ENCODE measurements at regions not wholly inside any gene's neighbourhood (a gene's known extent, or its start where the extent isn't known, plus 50 kb on each side); places are given as distances from the start of the nearest gene placed in this dataset.

DNA sequence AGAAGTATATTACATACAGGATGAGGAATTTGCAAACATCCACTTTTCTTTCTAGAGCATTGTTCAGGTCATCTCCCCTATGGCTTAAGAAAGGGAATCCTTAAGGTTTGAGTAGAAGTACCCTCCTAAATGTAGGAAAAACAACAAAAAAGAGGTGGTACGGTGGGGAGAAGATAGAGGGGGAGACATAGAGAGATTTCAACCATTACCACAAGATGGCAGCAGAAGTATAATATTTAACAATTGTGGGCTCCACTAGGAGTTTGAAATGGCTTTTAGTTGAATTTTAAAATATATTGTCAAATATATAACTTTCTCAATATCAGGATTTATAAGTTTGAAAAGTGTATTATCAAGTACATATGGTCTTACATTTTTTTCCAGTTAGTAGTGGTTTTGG lies 72.7 kb upstream of the PRKG1 start:
- Mint-ChIP-seq H3K9me3 (no peaks in the 10 kb centered on the region), H3K27ac (no peak overlapping the region), H3K4me1 (peaks cover 11% of the 10 kb centered on the region), H3K27me3 (ENCODE audit: insufficient read depth, low read depth, poor library complexity) (peaks cover 2% of the 10 kb centered on the region), H3K4me3 (no peak overlapping the region), H3K36me3 (ENCODE audit: low read depth) (no peaks in the 10 kb centered on the region)
- Histone ChIP-seq H3F3A (replicated peaks; ENCODE audit: low read depth) (no peaks in the 10 kb centered on the region), H3K27ac (ENCODE audit: low read depth) (no peak overlapping the region), H3K4me2 (no peak overlapping the region), H3K4me3 (no peak overlapping the region), H2AFZ (no peak overlapping the region), H4K20me1 (replicated peaks; ENCODE audit: insufficient read depth) (no peaks in the 10 kb centered on the region), H3K79me2 (replicated peaks; ENCODE audit: insufficient read depth) (no peaks in the 10 kb centered on the region), H3K36me3 (ENCODE audit: insufficient read depth) (no peaks in the 10 kb centered on the region), H3K27me3 (ENCODE audit: insufficient read depth) (no peaks in the 10 kb centered on the region), H3K9me2 (ENCODE audit: insufficient read depth) (no peaks in the 10 kb centered on the region), H3K4me1 (ENCODE audit: insufficient read depth) (peaks cover 7% of the 10 kb centered on the region)
- peak; percentile 69 for DNase-seq (ENCODE audit: low spot score)
- no peak for TF ChIP-seq NANOG (IDR thresholded peaks at IDR 0.05; ENCODE audit: borderline replicate concordance)
- TF ChIP-seq, protein P1, sequence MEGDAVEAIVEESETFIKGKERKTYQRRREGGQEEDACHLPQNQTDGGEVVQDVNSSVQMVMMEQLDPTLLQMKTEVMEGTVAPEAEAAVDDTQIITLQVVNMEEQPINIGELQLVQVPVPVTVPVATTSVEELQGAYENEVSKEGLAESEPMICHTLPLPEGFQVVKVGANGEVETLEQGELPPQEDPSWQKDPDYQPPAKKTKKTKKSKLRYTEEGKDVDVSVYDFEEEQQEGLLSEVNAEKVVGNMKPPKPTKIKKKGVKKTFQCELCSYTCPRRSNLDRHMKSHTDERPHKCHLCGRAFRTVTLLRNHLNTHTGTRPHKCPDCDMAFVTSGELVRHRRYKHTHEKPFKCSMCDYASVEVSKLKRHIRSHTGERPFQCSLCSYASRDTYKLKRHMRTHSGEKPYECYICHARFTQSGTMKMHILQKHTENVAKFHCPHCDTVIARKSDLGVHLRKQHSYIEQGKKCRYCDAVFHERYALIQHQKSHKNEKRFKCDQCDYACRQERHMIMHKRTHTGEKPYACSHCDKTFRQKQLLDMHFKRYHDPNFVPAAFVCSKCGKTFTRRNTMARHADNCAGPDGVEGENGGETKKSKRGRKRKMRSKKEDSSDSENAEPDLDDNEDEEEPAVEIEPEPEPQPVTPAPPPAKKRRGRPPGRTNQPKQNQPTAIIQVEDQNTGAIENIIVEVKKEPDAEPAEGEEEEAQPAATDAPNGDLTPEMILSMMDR (conservative IDR thresholded peaks at IDR 0.05; ENCODE audit: low read depth in 2 of 2), result peak; percentile 63 to 83
- ATAC-seq, result peak; percentile 80

DNA sequence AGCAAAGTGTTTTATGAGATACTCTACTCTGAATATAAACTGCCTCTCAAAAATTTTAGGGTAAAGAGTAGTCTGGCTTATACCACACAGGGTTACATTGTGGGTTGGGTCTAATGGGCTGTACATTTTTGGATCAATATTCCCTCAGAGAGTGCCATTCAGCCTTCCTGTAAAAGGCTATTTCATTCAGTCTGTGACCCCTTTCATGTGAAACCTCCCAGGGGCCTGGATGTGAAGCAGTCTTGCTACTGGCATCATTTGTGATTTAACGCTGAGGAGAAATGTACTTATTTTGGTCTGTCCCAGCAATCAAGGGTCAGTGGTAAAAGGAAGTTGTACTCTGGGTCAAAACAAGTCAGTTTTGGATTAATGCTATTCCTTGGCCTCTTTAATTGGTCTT lies 71.8 kb upstream of the PRKG1 start:
- Histone ChIP-seq H3K4me1 (ENCODE audit: insufficient read depth) (peaks cover 9% of the 10 kb centered on the region), H3K9me2 (ENCODE audit: insufficient read depth) (peaks cover 4% of the 10 kb centered on the region; the same call in 1 of the 2 replicates), H3K4me3 (no peak overlapping the region), H3K27me3 (ENCODE audit: insufficient read depth) (no peaks in the 10 kb centered on the region), H3K27ac (ENCODE audit: low read depth) (no peak overlapping the region), H3K4me2 (no peak overlapping the region), H3F3A (replicated peaks; ENCODE audit: low read depth) (no peaks in the 10 kb centered on the region), H2AFZ (no peak overlapping the region), H3K36me3 (ENCODE audit: insufficient read depth) (no peaks in the 10 kb centered on the region), H3K79me2 (replicated peaks; ENCODE audit: insufficient read depth) (no peaks in the 10 kb centered on the region), H4K20me1 (replicated peaks; ENCODE audit: insufficient read depth) (no peaks in the 10 kb centered on the region)
- Mint-ChIP-seq H3K4me3 (no peak overlapping the region), H3K27me3 (ENCODE audit: insufficient read depth, low read depth, poor library complexity) (peaks cover 2% of the 10 kb centered on the region), H3K4me1 (peaks cover 16% of the 10 kb centered on the region), H3K27ac (no peak overlapping the region), H3K9me3 (no peaks in the 10 kb centered on the region), H3K36me3 (ENCODE audit: low read depth) (no peaks in the 10 kb centered on the region)
- ATAC-seq, result no peak
- DNase-seq (ENCODE audit: low spot score), result no peak
- TF ChIP-seq, protein P2, sequence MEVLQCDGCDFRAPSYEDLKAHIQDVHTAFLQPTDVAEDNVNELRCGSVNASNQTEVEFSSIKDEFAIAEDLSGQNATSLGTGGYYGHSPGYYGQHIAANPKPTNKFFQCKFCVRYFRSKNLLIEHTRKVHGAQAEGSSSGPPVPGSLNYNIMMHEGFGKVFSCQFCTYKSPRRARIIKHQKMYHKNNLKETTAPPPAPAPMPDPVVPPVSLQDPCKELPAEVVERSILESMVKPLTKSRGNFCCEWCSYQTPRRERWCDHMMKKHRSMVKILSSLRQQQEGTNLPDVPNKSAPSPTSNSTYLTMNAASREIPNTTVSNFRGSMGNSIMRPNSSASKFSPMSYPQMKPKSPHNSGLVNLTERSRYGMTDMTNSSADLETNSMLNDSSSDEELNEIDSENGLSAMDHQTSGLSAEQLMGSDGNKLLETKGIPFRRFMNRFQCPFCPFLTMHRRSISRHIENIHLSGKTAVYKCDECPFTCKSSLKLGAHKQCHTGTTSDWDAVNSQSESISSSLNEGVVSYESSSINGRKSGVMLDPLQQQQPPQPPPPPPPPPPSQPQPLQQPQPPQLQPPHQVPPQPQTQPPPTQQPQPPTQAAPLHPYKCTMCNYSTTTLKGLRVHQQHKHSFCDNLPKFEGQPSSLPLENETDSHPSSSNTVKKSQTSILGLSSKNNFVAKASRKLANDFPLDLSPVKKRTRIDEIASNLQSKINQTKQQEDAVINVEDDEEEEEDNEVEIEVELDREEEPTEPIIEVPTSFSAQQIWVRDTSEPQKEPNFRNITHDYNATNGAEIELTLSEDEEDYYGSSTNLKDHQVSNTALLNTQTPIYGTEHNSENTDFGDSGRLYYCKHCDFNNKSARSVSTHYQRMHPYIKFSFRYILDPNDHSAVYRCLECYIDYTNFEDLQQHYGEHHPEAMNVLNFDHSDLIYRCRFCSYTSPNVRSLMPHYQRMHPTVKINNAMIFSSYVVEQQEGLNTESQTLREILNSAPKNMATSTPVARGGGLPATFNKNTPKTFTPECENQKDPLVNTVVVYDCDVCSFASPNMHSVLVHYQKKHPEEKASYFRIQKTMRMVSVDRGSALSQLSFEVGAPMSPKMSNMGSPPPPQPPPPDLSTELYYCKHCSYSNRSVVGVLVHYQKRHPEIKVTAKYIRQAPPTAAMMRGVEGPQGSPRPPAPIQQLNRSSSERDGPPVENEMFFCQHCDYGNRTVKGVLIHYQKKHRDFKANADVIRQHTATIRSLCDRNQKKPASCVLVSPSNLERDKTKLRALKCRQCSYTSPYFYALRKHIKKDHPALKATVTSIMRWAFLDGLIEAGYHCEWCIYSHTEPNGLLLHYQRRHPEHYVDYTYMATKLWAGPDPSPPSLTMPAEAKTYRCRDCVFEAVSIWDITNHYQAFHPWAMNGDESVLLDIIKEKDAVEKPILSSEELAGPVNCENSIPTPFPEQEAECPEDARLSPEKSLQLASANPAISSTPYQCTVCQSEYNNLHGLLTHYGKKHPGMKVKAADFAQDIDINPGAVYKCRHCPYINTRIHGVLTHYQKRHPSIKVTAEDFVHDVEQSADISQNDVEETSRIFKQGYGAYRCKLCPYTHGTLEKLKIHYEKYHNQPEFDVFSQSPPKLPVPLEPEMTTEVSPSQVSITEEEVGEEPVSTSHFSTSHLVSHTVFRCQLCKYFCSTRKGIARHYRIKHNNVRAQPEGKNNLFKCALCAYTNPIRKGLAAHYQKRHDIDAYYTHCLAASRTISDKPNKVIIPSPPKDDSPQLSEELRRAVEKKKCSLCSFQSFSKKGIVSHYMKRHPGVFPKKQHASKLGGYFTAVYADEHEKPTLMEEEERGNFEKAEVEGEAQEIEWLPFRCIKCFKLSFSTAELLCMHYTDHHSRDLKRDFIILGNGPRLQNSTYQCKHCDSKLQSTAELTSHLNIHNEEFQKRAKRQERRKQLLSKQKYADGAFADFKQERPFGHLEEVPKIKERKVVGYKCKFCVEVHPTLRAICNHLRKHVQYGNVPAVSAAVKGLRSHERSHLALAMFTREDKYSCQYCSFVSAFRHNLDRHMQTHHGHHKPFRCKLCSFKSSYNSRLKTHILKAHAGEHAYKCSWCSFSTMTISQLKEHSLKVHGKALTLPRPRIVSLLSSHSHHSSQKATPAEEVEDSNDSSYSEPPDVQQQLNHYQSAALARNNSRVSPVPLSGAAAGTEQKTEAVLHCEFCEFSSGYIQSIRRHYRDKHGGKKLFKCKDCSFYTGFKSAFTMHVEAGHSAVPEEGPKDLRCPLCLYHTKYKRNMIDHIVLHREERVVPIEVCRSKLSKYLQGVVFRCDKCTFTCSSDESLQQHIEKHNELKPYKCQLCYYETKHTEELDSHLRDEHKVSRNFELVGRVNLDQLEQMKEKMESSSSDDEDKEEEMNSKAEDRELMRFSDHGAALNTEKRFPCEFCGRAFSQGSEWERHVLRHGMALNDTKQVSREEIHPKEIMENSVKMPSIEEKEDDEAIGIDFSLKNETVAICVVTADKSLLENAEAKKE (CRISPR knock-in tag; IDR thresholded peaks at IDR 0.05), result no peak
- TF ChIP-seq EZH2phosphoT487 (IDR thresholded peaks at IDR 0.05; ENCODE audit: unreplicated experiment) (no peak), ZNF114 (CRISPR knock-in tag; IDR thresholded peaks at IDR 0.05) (no peak), POLR2AphosphoS5 (IDR thresholded peaks at IDR 0.05; ENCODE audit: low read depth) (no peak), EZH2 (IDR thresholded peaks at IDR 0.05; ENCODE audit: low read depth, unreplicated experiment) (no peak), STAT1 (IDR thresholded peaks at IDR 0.05; ENCODE audit: unreplicated experiment) (no peak), JUNB (IDR thresholded peaks at IDR 0.05; ENCODE audit: unreplicated experiment) (no peak), NANOG (IDR thresholded peaks at IDR 0.05; ENCODE audit: borderline replicate concordance) (no peak)
- TF ChIP-seq, protein P1 (conservative IDR thresholded peaks at IDR 0.05; ENCODE audit: low read depth in 2 of 2), result no peak
- TF ChIP-seq, protein P3, sequence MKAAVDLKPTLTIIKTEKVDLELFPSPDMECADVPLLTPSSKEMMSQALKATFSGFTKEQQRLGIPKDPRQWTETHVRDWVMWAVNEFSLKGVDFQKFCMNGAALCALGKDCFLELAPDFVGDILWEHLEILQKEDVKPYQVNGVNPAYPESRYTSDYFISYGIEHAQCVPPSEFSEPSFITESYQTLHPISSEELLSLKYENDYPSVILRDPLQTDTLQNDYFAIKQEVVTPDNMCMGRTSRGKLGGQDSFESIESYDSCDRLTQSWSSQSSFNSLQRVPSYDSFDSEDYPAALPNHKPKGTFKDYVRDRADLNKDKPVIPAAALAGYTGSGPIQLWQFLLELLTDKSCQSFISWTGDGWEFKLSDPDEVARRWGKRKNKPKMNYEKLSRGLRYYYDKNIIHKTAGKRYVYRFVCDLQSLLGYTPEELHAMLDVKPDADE (IDR thresholded peaks at IDR 0.05), result no peak

All from GM23338 (cell line).